Tibial nerve (tissue), 4 donors: ENCODE measurements at regions not wholly inside any gene's neighbourhood (a gene's known extent, or its start where the extent isn't known, plus 50 kb on each side); places are given as distances from the start of the nearest gene placed in this dataset.

Experiments used
- DNase-seq, 2 donors: peaks; one replicate each; pipeline ENCODE4 v3.0.0-alpha.2; 2019; ENCODE audit warnings: low spot score in 2 of 2
- H3K27ac ChIP-seq, 4 donors: fragments of 200-600 bp; sonication (generic) in 3 of 4; one replicate each; pipeline ENCODE4 v1.5.1; 2017 to 2019; ENCODE audit warnings: mild to moderate bottlenecking in 1 of 4
- H3K27me3 ChIP-seq, 2 donors: fragments of 200-600 bp; sonication (generic) in 1 of 2; one replicate each; pipeline versions ENCODE4 v1.5.1 to v1.6.0; 2017 to 2019
- H3K36me3 ChIP-seq, 3 donors: fragments of 200-600 bp; sonication (generic); one replicate each; pipeline ENCODE4 v1.5.1; 2018 to 2019
- H3K4me1 ChIP-seq, 4 donors: fragments of 200-600 bp; sonication (generic) in 3 of 4; one replicate each; pipeline ENCODE4 v1.5.1; 2017 to 2019
- H3K4me3 ChIP-seq, 4 donors: fragments of 200-600 bp; sonication (generic) in 3 of 4; one replicate each; pipeline ENCODE4 v1.5.1; 2017 to 2019; ENCODE audit warnings: mild to moderate bottlenecking in 1 of 4, moderate library complexity in 1 of 4
- H3K9me3 ChIP-seq, 4 donors: fragments of 200-600 bp; sonication (generic) in 3 of 4; one replicate each; pipeline ENCODE4 v1.5.1; 2017 to 2019
- CTCF ChIP-seq, 5 experiments: fragments of 200-600 bp in 3 of 5; fragments of 450-650 bp in 2 of 5; sonication (generic) in 3 of 5; IDR thresholded peaks; one replicate each; pipeline ENCODE4 v1.5.1; 2016 to 2019; ENCODE audit warnings: antibody characterized with exemption in 5 of 5, mild to moderate bottlenecking in 3 of 5, moderate library complexity in 2 of 5
- EP300 ChIP-seq, 2 donors: sonication (generic); formaldehyde crosslinking; IDR thresholded peaks; one replicate each; pipeline ENCODE4 v1.6.1; 2017; ENCODE audit warnings: antibody characterized with exemption in 2 of 2, mild to moderate bottlenecking in 1 of 2
- POLR2A ChIP-seq, 2 donors: fragments of 450-650 bp; IDR thresholded peaks; one replicate each; pipeline ENCODE4 v1.6.1; 2017; ENCODE audit warnings: antibody characterized with exemption in 2 of 2, mild to moderate bottlenecking in 2 of 2, moderate library complexity in 2 of 2
- WGBS, 2 donors: methylation state at CpG; one replicate each; pipeline ENCODE4 v1.1.5; 2018; 5-methylcytosine and 5-hydroxymethylcytosine counted together

GRCh38 chr2:20537423-20538307, 90.8 kb downstream of the RHOB start:
- TF ChIP-seq POLR2A (IDR thresholded peaks at IDR 0.05) (no peak), EP300 (IDR thresholded peaks at IDR 0.05) (no peak), CTCF (IDR thresholded peaks at IDR 0.05) (no peak)
- no peaks in the 10 kb centered on the region for H3K27me3 ChIP-seq
- H3K9me3 ChIP-seq: no peaks in the 10 kb centered on the region
- H3K4me1 ChIP-seq: peaks cover 0 to 20% (median 9%) of the 10 kb centered on the region in 4 donors
- H3K27ac ChIP-seq: peak overlapping the region in 1 of 4 donors; percentile 23
- no peak for DNase-seq
- no peaks in the 10 kb centered on the region for H3K36me3 ChIP-seq
- no peak overlapping the region for H3K4me3 ChIP-seq
- 84 to 87% methylated on average over 17 of the region's 17 CpGs for WGBS, 2 donors

- Histone ChIP-seq H3K27me3 (no peaks in the 10 kb centered on the region), H3K9me3 (no peaks in the 10 kb centered on the region), H3K4me1 (peaks cover 0 to 19% (median 7%) of the 10 kb centered on the region in 4 donors), H3K36me3 (no peaks in the 10 kb centered on the region), H3K4me3 (no peak overlapping the region), H3K27ac (peak overlapping the region in 1 of 4 donors; percentile 23)
- DNase-seq: no peak
- WGBS, 2 donors: 76 to 82% methylated on average over 7 of the region's 8 CpGs
- no peak for TF ChIP-seq POLR2A (IDR thresholded peaks at IDR 0.05)
- no peak for TF ChIP-seq EP300 (IDR thresholded peaks at IDR 0.05)
- TF ChIP-seq CTCF (IDR thresholded peaks at IDR 0.05): no peak
These were observed 91.6 kb downstream of the RHOB start for GRCh38 chr2:20538308-20539132.

DNA sequence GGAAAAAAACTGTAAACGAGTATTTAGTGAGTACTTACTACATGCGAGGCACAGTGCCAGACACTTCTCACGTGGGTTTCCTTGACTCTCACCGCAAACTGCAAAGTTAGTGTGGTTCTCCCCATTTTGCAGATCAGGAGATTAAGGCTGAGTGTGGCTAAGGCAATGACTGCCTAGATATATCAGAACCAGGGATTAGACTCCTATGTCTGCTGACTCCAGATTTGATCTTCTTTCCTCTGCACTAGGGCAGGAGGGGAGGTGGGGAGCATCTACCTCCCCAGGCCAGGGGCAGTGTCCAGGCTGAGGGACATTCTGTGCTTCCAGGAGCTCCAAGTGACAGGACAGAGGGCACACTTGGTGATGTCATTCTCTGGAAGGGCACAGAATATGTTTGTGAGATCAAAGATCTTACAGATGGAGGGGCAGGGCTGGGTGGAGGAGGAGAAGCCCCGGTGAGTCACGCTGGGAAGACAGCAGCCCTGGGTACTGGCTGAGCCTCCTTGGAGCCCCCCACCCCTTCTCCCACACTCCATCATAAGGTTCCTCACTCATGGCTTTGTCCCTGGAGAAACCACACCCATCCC, 92.4 kb downstream of the RHOB start:
- H3K4me3 ChIP-seq: no peak overlapping the region
- WGBS, 2 donors: 61 to 70% methylated on average over 6 of the region's 6 CpGs
- no peaks in the 10 kb centered on the region for H3K36me3 ChIP-seq
- no peaks in the 10 kb centered on the region for H3K9me3 ChIP-seq
- H3K4me1 ChIP-seq: peaks cover 0 to 21% (median 7%) of the 10 kb centered on the region in 4 donors
- peak overlapping the region; percentile 39 to 82 (median 60) for H3K27ac ChIP-seq
- no peaks in the 10 kb centered on the region for H3K27me3 ChIP-seq
- TF ChIP-seq EP300 (IDR thresholded peaks at IDR 0.05) (no peak), POLR2A (IDR thresholded peaks at IDR 0.05) (no peak), CTCF (IDR thresholded peaks at IDR 0.05) (no peak)
- no peak for DNase-seq

DNA sequence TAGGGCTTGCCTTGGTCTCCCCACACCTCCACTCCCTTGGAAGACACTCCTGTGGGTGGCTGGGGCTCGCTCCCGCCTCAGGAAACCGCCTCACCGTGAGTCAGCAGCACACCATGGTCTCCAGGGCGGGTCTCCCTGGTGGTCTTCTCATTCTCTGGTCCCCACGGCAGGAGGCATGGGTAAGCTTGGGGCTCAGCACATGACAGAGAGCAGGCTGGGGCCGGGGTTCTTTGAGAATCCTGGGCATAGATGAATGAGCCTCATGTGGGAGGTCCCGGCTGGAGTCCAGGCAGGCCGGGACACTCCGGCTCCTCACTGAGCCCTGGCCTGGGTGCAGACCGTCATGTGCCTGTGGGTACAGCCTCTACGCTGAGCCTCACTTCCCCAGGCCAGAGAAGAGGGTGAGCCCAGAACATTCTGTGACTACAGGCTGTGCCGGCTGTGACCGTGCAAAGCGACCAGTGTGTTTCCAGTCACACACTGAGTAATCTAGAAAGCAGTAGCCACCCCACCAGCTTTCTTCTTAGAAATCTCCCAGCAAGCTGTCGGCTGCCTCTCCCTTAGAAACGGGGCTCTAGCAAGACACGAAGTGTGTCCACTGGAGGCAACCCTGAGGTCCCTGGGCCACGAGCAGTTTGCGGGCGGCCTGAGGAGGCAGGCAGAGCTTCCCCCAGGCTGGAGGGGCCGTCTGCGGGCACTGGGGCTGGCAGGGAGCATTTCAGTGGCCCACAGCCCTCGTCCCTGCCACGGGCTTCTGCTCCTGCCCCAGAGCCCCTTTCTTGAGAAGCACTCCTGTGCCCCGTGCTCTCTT, 93.1 kb downstream of the RHOB start:
- no peaks in the 10 kb centered on the region for H3K36me3 ChIP-seq
- TF ChIP-seq EP300 (IDR thresholded peaks at IDR 0.05): peak; percentile 20 to 88
- no peak for TF ChIP-seq POLR2A (IDR thresholded peaks at IDR 0.05)
- TF ChIP-seq CTCF (IDR thresholded peaks at IDR 0.05): no peak
- H3K4me1 ChIP-seq: peaks cover 0 to 21% (median 7%) of the 10 kb centered on the region in 4 donors
- 71 to 84% methylated on average over 19 to 25 of the region's 26 CpGs for WGBS, 2 donors
- H3K9me3 ChIP-seq: no peaks in the 10 kb centered on the region
- H3K4me3 ChIP-seq: no peak overlapping the region
- peak overlapping the region; percentile 39 to 82 (median 60) for H3K27ac ChIP-seq
- no peaks in the 10 kb centered on the region for H3K27me3 ChIP-seq
- DNase-seq: peak in 1 of 2 donors; percentile 25
